ENCODE measurements at regions not wholly inside any gene's neighbourhood (a gene's known extent, or its start where the extent isn't known, plus 50 kb on each side); places are given as distances from the start of the nearest gene placed in this dataset.
"Not testable (repeated sequence)": the region's sequence is repeated elsewhere in the genome, so short reads cannot be mapped to it uniquely, and the experiment has no call there.

DNA sequence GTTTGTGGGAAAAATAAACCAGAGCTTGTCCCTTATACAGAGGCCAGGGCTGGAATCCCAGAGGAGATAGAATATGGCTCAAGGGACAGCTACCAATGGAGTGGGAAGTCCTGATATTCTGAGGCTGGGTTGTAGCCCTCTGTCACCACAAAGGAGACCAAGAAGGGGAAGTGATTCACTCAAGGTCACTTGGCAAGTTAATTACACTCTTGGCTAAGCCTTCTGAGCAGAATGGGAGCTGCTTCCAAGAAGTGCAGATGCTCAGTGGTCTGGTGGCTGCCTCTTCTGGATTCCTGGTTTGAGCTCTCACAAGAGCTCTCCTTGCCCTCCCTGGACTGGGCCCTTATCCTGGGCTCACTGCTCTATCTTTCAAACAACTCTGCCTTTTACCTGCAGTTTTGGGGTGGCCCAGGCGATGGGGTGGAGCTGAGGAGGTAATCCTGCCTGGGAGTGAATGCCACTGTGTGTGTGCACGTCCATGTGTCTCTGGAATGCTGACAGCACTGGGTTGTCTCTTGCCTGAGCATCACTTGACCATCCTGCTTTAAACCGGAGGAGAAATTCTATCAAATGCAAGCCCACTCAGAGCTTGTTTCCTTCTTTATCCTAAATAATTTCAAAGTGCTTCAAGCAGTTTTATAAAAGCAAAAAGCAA, 168.2 kb downstream of the KCNS3 start:
- DNase-seq (ENCODE audit: low read depth, low spot score): peak; percentile 32

DNA sequence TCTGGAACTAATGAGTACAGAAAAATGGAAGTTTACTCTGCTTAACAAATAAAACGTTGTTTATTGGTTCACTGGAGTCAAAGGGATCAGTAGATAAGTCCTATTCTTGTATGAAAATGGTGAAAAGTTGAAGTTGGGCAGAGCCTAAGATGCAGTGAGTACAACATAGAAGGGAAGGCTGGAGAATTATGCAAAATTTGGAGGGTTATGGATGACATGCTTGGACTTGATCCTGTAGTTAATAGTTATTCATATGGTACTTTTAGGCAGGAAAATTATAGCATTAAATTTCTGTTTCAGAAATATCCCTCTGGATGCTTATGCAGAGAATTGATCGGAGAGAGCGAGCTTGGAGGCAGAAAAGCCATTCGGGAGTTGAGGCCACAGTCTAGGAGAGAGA, 167.6 kb downstream of the KCNS3 start:
- DNase-seq (ENCODE audit: low read depth, low spot score): no peak

DNA sequence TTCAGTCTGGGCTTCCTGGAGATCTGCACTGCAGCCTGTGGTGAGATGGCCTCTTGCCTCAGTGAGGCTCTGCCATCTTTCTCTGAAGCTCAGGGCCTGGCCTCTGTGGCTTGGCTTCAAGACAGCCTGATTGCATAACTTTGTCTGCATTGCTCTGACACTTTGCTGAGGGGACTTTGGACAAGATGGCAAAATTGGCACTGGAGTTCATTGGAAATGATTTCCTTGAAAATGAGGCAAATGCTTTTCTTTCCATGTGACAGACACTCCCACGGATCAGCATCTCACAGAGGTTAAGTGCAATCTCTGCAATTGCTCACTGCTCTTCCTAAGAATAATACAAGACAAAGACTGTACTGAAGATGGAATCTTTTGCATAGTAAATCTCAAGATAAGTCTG, 166.8 kb downstream of the KCNS3 start:
- no peak for DNase-seq (ENCODE audit: low read depth, low spot score)

- not testable (repeated sequence) for DNase-seq (ENCODE audit: low read depth, low spot score)
Measured at GRCh38 chr2:18017381-18017780, 138.9 kb downstream of the KCNS3 start.

DNA sequence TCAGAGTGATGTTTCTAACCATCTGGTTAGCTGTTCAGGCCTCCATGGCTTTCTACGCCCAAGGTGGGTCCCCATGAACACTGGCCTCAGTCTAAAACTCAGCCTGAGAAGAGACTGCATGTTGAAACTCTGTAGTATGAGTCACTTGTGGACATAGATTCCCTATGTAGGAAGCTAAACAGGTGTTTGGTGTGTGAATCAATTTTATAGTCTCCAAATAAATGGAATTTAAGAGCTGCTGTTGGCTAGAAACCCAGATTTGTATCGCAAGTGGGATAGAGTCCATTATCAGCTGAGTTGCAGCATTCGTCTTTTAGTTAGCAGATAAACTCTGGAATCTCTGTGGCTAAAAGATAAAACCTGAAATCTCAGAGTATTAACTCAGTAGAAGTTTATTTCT, 131.4 kb downstream of the KCNS3 start:
- DNase-seq (ENCODE audit: low read depth, low spot score): no peak

DNA sequence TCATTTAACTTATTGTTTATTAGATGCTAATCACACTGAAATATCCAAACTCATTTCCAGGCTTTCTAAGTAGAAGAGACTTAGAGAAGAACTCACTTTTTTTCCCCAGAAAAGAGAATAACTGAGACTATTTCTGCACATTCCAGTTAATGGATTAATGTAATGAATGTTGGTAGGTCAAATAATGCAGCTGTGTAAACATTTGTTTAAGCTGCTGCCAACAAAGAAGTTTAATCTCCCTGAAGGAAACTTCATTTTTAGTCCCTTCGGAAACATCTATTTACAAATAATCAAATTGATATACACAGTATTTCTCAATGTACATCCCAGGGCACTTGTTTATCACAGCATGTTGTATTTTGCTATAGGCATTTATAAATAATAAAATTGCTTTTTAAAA, 126.9 kb downstream of the KCNS3 start:
- no peak for DNase-seq (ENCODE audit: low read depth, low spot score)

GRCh38 chr2:18001671-18002070, 123.2 kb downstream of the KCNS3 start:
- DNase-seq (ENCODE audit: low read depth, low spot score): no peak

DNA sequence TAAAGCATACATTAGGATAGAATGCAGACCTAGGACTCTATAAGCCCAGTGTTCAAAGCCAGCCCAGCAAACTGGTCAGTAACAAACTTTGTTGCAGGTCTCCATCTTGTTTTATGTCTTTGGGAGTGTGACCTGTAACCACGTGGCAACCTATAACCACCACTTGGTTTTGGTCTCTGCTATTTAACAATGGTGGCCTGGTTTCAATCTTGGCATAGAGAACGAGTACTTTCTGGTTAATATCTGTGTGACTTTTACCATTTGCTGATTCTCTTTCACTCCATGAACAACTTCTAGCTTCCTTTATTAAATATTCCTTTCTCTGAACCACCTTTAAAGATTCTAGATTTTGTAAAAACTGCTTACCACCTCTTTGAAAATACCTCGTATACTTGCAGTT, 118.5 kb downstream of the KCNS3 start:
- no peak for DNase-seq (ENCODE audit: low read depth, low spot score)

DNA sequence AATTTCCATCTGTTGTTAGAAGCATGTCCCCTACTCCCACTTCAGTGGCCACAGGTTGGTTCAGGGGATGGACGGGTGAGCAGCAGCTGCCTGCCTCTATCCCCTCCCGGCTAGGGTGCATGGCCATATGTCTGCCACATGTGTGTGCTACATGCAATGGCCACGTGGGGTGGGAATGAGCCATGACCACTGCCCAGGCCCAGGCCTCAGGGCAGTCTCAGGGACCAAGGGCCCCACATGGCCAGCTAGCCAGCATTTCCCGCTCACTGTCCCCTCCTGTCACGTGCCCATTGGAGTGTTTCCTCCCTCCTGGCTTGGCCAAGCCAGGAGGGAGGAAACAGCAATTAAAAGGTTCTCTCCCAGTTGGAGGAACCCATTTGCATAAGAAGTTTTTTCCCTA, 117.1 kb downstream of the KCNS3 start:
- DNase-seq (ENCODE audit: low read depth, low spot score): no peak

Measured in astrocyte of the hippocampus (primary cell).